DMS114 treated with DMSO at 0.1 percent for 48 hours (cell line): ENCODE measurements at regions not wholly inside any gene's neighbourhood (a gene's known extent, or its start where the extent isn't known, plus 50 kb on each side); places are given as distances from the start of the nearest gene placed in this dataset.

Source experiments
- DNase-seq: peaks from one replicate; lab custom pipeline; 2025; ENCODE audit not compliant: unreplicated experiment; lab: John Stamatoyannopoulos, UW

DNA sequence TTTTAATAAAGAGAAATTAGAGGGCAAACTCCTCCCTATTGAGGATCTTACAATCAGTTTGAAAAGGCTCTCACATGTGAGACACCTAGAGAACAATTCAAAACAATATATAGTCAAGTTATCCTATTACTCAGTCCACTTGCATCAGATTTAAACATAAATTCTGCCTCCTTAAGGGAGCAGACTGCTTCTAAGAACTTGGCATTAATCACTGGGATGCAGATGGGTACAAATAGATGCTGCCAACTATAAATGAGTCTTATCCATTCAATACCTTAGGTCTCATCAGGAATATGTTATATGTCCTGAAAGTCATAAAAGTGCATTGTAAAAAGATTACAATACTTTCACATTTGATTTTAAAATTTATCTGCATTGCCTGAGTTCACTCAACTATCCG lies 269.3 kb upstream of the KIRREL3 start:
- no peak for DNase-seq

DNA sequence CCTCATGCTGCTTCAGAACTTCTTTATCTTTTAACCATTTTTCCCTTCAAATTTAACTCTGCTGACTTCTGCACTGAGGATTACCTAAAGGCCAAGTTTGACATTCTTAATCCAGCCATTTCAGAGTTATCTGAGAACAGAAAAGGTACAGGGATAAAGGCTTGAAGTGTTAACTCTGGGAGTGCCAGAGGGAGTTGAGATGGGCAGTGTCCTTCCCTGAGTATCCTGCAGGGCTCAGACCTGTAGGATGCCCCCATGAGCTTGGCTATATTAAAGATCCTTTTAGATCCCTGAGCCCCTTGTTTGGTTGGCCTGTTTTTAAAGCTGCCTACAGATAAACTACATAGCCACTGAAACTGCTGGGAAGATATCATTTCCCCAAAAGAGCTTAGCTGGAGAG lies 268.4 kb upstream of the KIRREL3 start:
- no peak for DNase-seq

DNA sequence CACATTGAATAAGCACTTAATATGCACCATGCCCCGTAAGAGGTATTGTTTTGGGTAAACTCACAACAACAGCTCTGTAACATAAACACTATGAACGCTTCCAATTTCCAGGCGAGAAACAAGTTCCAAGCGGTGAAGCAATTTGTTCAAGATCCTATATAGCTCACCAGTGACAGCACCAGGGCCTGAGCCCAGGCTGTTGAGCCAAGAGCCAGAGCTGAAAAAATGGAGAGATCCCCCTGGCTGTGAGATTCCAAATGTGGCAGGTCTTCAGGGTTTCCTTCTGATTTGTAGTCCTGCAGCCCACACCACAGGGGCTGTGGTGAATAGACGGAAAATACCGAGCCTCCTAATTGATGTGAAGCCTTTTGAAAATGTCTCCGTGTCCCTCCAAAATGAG lies 268.0 kb upstream of the KIRREL3 start:
- no peak for DNase-seq

- DNase-seq, result no peak
Measured at GRCh38 chr11:127259102-127259501, 258.5 kb upstream of the KIRREL3 start.

GRCh38 chr11:127255209-127255608 lies 254.6 kb upstream of the KIRREL3 start:
- DNase-seq, result no peak

- no peak for DNase-seq
Measured at GRCh38 chr11:127252321-127252720, 251.8 kb upstream of the KIRREL3 start.

DNA sequence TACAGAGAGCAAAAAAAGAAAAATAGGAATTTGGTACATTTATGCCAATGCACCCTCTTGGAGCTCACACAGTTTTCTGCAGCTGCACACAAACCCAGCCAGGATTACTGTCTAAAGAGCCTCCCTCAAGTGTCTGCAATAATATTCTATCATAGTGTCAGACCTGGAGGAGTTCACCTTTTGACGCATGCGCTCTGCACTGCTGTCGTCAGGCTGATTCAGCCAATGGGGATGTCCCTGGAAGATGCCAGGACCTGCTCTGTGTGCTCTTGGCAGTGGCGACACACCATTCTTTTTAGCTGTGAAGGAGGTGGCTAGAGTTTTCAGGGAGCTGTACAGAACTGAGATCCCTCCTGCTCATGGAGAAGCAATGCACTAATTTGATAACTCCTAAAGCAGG lies 249.0 kb upstream of the KIRREL3 start:
- no peak for DNase-seq

GRCh38 chr11:127248476-127248875 lies 247.9 kb upstream of the KIRREL3 start:
- no peak for DNase-seq

- no peak for DNase-seq
Measured at GRCh38 chr11:127247261-127247851, 246.8 kb upstream of the KIRREL3 start.

DNA sequence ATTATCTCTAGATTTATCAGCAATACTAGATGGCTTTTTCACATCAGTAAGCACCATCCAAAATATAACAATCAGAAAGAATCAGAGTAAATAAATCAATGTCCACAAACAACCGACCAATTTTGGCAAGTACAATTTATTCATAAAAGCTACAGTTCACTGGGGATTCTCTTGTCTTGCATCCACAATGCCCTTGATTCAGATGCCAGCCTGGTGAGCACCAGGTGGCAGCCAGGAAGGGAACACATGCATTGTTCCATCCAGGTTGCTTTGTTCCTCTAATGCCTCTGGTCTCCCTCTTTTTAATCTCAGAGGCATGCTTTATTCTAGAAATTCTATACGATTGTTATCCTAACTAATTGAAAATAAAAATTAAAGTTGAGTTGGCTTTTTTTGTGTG lies 242.1 kb upstream of the KIRREL3 start:
- DNase-seq, result no peak

- no peak for DNase-seq
Measured at GRCh38 chr11:127238321-127238720, 237.8 kb upstream of the KIRREL3 start.

GRCh38 chr11:127236776-127237175 lies 236.2 kb upstream of the KIRREL3 start:
- no peak for DNase-seq

GRCh38 chr11:127233998-127234397 lies 233.4 kb upstream of the KIRREL3 start:
- DNase-seq, result no peak

DNA sequence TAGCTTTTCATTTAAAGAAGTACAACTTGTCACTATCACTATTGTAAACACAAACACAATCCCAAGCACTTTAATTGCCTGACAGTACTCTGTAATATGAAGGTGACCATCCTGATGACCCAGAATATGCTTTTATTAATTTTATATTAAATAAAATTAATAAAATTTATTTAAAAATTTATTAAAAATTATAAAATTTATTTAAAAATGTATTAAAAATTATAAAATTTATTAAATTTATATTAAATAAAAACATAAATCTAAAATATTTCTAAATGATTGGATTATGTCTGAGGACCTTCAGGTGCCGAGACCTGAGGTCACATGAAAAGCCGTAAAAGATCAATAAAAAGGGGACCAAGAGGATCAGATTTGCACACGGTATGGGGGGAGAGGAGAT lies 229.8 kb upstream of the KIRREL3 start:
- no peak for DNase-seq

DNA sequence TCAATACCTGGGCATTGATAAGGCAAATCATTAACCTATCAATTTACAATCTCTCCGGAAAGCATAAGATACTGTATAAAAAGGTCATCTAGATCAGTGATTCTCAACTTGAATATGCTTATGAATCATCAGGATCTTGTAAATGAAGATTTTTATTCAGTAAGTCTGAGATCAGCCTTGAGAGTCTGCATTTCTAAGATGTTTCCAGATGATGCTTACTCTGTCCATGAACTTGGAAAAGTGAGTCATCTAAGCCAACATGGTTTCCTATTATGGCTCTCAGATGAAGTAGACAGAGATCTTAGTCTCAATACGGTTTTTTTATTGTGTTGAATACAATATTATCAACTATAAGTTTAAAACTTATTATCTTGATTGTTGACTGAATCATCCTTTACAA lies 226.4 kb upstream of the KIRREL3 start:
- DNase-seq, result no peak

GRCh38 chr11:127226380-127226779 lies 225.8 kb upstream of the KIRREL3 start:
- DNase-seq, result no peak

GRCh38 chr11:127225619-127226018 lies 225.0 kb upstream of the KIRREL3 start:
- DNase-seq, result no peak

- no peak for DNase-seq
Measured at GRCh38 chr11:127224276-127224675, 223.7 kb upstream of the KIRREL3 start.

- no peak for DNase-seq
Measured at GRCh38 chr11:127223633-127224032, 223.1 kb upstream of the KIRREL3 start.

DNA sequence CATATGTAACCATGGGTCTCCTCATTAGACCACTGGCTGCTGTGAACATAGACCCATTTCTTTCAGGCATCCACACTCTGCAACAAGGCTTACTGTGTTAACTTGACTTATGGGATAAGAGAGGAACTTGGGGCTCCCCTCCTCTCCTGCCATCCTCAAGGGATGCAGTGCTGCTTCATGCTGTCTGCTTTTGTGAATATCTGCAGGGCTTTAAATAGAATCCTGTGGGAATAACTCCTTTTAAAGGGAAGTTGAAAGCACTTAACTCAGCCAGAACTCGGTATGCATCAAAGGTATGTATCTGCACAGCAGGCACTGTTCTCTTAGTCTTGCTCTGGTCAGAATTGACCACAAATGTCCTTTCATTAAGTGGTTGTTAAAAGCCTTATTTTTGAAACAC lies 222.5 kb upstream of the KIRREL3 start:
- DNase-seq, result no peak

DNA sequence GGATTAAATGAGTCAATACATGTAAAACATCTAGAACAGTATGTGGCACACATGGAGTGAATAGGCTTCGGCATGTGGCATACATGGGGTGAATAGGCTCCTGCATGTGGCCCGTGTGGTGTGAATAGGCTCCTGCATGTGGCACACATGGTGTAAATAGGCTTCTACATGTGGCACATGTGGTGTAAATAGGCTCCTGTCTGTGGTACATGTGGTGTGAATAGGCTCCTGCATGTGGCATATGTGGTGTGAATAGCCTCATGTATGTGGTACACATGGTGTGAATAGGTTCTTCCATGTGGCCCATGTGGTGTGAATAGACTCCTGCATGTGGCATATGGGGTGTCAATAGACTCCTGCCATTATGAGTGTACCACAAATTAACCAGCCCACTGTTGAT lies 219.1 kb upstream of the KIRREL3 start:
- no peak for DNase-seq

GRCh38 chr11:127218275-127218608 lies 217.7 kb upstream of the KIRREL3 start:
- DNase-seq, result no peak

DNA sequence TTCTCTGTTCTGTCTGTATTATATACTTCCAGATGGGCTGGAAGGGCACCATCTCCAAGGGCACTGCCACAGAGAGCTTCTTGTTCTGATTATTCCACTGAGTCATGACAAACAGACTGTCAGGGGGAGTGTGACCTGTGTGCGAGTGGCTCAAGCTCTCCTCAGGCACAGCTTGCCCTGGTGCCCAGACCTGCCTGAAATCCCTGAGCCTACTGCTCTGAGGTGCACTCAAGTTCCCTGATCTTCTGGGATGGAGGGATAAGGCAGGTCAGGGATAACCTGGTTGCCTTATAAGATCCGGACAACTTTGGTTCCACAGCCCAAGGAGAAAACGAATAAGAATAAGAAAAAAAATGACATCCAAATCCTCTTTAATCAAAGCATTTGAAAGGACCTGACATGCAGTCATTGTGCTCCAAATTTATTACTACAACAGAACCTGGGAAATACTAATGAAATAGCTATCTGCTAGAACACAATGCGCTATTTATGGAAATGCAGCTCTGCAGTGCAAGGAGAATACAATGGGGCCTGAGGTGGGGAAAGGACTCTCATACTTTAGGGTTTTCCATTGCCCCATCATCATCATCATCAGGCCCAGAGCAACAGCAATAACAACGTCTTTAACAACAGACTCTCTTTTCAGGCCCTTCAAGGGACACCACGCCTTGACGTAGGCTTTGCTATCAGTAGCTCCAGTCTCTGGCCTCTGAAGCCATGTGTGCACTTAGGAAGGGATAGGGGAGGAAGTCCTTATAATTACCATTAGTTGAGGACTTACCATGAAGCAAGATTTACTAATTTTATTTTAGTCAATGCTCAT lies 217.1 kb upstream of the KIRREL3 start:
- DNase-seq, result no peak
